HT-29 (cell line): ENCODE measurements at regions not wholly inside any gene's neighbourhood (a gene's known extent, or its start where the extent isn't known, plus 50 kb on each side); places are given as distances from the start of the nearest gene placed in this dataset.
"Not testable (repeated sequence)": the region's sequence is repeated elsewhere in the genome, so short reads cannot be mapped to it uniquely, and the experiment has no call there.

Experiments used
- DNase-seq: peaks from one replicate; pipeline ENCODE4 v3.0.0-alpha.2; 2015; ENCODE audit warnings: low spot score

DNA sequence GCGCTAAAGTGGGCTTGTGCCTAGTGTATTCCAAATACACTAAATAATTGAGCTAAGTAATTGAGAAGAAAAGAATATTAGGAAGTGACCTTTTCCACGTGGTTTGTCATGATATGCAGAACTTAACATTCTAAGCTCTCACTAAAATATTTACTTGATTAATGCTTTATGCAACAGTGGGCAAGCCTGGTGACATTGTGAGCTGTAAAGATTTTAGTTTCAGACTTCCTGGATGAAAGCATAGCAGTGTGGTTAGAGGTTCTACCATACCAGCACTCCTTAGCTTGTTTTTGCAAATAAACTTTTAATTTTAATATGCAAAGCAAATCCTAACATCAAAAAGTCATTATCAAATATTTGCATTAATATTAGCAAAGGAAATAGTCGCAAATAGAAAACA is 1065.1 kb upstream of the SPRY2 start:
- no peak for DNase-seq

DNA sequence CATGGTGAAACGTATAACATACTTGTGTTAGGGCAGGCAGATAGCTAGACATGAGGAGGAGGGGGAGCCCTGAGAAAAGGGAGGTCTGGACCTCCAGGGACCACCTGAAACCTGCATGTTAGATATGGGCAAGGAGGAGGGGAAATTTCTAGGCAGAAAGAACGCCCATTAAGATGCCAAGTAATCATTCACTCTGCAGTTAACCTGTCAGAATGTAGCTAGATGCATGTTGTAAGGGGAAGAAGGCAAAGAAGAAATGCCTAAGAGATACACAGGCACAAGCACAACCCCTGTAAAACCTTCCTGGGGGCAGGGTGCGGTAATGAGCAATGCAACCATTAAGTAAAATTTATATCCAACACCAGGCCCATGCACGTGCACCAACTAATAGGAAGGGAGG is 1055.3 kb upstream of the SPRY2 start:
- no peak for DNase-seq

DNA sequence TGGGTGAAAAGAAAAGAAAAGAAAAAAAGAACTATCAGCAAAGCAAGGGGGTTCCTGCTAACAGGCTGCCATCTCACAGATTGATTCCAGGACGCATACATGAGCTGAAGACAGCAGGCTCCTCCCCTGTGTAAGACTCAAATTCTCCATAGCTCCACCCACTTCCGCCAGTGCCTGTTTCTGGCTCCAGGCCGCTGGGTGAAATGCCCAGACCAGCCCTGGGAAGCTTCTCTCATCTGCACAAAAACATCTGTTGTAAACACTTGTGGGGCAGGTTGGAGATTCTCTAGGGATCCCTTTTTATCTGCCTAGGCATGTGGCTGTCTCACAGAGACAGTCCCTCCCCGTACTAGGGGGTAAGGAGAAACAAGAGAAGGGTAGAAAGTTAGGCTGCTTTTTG is 1054.4 kb upstream of the SPRY2 start:
- peak; percentile 93 for DNase-seq

DNA sequence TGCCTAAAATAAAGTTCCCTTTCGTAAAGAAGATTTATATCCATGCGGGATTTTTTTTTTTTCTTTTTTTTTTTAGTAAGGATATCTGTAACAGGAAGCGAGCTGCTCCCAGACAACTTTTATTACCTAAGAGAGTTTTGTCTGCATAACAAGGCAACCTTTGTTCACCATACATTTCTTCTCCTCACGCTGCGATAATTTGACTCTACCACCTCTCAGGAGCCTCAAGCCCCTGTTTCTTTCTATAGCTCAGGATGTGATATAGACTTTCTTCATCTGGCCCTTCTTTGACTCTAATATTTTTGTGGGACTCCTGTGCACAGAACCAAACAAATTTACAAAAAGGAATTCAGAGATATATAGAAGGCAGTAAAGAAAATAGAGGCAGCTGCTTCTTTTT is 1053.7 kb upstream of the SPRY2 start:
- DNase-seq, result peak; percentile 82

DNA sequence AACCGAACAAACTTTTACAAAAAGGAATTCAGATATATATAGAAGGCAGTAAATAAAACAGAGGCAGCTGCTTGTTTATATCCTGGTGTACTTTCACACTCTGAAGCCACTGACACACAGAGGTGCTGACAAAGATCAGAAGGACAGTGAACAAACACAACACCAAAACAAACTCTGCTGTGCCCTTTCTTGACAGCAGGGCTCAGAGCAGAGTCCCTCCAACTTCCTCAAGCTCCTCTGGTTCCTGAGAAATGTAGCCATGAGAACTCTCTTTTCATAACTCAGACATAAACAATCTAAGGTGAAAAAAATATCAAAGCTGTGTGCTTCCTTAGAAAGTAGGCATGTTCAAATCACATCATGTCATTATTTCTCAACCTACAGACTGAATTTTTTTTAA is 1052.8 kb upstream of the SPRY2 start:
- DNase-seq, result peak; percentile 87

DNA sequence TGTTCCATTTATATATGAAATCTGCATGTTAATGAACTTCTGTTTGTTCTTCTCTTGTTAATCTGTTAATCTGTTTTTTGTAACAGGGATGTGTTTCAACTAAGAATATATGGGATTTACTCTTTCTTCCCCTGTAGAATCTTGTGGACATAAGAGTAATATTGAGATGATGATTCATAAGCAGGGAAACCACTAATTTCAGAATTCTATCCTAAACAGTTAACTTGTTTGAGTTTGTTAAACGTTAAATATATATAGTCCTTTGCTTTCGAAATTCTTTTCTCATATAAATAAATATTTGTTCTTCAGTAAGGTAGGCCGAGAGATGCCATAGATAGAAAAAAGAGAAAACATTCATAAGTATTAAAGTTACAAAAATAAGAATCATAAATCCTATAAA is 1052.2 kb upstream of the SPRY2 start:
- DNase-seq, result peak; percentile 17

DNA sequence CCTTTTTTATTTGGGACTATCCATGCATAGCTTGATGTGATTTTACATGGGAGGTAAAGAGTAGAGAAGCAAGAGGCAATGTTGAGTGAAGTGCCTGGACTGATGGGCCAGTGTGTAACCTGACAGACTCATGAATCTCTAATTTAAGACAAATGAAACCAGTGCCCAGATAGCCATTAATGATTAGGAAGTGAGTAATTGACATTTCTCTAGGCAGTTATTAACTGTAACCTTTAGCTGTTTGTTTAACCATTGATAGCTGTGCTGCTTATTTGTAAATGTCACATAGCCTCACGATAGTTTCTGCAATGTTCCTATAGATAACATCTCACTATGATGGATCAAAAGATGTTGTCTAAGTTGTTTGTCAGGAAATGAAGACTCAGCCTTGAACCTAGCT is 1047.5 kb upstream of the SPRY2 start:
- no peak for DNase-seq

DNA sequence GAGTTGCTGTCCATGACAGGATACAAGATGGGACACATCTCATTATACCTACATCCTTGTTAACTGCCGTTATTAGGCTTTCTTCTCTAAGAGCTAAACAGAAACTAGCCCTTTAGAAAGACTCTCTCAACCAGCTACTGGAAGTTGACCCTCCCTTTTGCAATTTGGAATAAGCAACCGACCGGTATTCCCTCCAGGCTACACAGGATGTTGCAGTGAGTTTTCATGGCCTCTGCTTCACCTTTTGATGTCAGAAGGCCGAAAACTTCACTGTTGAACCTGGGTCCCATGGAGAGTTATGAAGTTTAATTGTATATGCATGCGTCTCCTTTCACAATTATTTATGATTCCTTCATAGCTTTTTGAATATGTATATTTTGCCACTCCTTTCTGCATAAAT is 1042.5 kb upstream of the SPRY2 start:
- DNase-seq, result no peak

DNA sequence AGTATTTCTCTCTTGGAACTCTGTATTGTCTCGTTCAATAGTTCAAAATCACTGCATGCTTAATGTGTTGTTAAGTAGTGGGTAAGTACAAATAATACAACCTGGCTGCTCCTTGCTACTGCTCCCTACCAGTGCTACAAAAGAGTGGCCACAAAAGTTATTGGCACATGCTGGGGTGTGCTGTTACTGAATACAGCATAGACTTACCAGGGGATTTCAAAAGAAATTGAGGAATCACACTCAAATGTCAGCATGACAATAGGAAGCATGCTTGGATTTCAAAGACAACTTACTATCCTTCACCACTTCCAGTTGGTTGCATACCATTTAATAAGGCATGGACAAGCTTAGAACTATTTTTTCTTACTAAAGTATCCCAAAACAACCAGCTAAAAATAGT is 1041.3 kb upstream of the SPRY2 start:
- no peak for DNase-seq

DNA sequence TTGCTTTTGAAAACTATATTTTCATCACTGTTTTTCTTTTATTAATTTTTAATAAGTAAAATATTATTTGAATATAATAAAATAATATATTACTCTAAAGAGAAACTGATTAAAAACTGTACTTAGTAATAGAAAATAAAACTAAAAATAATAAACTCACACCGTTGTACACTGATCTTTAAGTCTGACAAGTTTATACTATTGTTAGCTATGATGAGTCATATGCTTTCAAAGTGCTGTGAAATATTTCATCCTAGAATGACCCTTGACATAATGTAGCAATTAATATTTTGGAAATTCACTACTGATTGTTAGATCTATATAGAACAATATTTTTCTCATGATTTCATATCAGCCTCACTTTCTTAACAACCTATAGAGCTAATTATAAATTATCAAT is 1040.6 kb upstream of the SPRY2 start:
- DNase-seq, result no peak

DNA sequence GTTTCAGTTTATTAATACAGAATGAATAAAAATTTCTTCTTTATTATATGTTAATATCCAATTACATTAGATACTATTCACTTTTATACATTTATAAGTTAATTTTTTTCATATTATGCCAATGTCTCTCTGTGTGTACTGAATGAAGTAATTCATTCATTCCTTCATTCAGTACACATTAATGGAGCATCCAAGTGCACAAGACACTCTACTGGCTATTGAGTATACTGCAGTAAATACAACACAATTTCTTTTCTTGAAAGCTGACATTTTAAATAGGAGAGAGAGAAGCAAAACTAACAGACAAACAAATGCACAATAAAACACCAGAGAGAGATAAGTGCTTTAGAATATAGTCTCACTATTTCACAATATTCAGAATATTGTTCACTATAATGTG is 1038.3 kb upstream of the SPRY2 start:
- DNase-seq, result no peak

DNA sequence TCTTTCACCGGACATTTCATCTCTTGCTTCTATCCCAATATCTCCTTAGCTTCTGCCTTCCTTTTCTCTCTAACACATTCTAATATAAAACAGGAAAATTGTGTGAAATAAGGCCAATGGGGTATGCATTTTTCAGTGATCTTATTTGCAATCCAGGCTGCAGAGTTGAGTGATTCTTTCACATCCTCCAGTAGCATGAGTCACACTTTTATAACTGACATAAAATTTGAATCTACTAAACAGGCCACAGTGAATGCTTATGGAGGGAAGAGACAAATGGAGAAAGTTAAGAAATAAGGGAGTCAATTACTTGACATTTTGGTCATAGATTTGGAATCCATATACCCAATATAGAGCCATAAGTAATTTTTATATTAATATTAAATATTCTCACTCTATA is 1037.0 kb upstream of the SPRY2 start:
- DNase-seq, result no peak

DNA sequence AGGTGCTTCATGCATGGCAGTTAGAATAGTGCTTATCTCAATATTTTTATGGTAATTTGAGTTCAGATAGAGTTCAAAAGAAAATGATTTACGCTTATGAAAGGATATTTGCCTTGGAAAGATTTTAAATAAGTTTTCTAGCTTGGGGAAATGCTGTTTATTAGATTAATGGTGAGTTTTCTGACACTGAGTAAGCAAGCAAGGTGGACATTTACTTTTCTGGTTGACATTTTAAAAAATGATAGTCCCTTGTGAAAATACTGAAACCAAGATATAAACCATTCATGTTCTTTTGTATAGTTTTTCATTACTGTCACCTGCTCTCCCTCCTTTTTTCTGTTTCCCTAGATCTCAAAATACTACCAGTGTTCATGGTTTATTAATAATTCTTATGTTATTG is 1034.8 kb upstream of the SPRY2 start:
- DNase-seq, result no peak

DNA sequence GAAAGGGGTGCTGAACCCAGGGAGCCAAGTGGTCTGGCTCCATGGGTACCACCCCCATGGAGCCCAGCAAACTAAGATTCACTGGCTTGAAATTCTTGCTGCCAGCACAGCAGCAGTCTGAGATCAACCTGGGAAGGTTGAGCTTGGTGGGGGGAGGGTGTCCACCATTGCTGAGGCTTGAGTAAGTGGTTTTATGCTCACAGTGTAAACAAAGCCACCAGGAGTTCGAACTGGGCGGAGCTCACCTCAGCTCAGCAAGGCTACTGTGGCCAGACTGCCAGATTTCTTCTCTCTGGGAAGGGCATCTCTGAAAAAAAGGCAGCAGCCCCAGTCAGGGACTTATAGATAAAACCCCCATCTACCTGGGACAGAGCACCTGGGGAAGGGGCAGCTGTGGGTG is 1021.8 kb upstream of the SPRY2 start:
- peak; percentile 89 for DNase-seq

DNA sequence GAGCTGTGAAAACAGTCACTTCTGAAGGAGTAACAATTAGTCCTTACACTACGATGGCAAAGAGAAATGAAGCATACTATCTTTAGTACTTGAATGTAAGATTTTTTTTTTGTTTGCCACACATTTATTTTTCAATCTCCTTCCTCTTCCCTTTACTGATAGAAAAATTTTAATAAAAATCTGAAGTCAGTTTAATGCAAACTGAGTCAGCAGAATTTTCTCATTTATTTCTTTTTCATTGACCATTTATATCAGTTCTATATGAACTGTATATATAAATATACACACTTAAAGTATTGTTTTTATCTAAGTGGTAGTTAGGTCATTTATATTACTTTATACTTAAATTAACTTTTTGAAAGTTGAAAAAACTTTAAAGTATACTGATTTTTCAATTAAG is 1009.1 kb upstream of the SPRY2 start:
- DNase-seq, result no peak

DNA sequence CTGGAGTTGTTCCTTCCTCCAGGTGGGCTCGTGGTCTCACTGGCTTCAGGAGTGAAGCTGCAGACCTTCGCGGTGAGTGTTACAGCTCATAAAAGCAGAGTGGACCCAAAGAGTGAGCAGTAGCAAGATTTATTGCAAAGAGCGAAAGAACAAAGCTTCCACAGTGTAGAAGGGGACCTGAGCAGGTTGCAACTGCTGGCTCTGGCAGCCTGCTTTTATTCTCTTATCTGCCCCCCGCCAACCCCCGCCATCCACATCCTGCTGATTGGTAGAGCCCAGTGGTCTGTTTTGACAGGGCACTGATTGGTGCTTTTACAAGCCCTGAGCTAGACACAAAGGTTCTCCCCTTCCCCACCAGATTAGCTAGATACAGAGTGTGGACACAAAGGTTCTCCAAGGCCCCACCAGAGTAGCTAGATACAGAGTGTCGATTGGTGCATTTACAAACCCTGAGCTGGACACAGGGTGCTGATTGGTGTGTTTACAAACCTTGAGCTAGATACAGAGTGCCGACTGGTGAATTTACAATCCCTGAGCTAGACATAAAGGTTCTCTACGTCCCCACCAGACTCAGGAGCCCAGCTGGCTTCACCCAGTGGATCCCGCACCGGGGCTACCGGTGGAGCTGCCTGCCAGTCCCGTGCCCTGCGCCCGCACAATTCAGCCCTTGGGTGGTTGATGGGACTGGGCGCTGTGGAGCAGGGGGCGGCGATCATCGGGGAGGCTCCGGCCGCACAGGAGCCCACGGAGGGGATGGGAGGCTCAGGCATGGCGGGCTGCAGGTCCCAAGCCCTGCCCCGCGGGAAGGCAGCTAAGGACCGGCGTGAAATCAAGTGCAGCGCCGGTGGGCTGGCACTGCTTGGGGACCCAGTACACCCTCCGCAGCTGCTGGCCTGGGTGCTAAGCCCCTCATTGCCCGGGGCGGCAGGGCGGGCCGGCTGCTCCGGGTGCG is 999.5 kb upstream of the SPRY2 start:
- not testable (repeated sequence) for DNase-seq

DNA sequence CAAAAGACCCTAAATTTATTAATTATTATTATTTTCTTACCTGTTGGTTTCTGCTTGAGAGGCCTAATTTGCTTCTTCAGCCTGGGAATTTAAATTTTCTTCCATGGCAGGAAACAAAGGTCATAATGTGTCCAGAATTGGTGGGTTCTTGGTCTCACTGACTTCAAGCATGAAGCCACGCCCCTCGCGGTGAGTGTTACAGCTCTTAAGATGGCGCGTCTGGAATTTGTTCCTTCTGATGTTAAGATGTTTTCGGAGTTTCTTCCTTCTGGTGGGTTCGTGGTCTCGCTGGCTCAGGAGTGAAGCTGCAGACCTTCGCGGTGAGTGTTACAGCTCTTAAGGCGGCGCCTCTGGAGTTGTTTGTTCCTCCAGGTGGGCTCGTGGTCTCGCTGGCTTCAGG is 998.7 kb upstream of the SPRY2 start:
- DNase-seq, result not testable (repeated sequence)

DNA sequence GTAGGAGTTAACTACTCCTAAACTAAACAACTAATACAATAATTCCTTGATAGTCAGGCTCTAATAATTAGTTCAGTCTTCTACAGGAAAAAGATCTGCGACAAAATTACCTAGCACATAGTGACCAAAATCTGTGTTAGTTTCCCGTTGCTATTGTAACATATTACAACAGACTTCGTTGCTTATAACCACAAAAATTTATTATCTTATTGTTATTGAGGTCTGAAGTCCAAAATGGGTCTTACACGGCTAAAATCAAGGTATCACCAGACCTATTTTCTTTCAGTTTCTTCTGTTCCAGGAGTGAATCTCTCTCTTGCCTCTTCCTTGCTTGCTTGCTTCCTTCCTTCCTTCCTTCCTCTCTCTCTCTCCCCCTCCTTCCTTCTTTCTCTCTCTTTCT is 993.6 kb upstream of the SPRY2 start:
- no peak for DNase-seq

DNA sequence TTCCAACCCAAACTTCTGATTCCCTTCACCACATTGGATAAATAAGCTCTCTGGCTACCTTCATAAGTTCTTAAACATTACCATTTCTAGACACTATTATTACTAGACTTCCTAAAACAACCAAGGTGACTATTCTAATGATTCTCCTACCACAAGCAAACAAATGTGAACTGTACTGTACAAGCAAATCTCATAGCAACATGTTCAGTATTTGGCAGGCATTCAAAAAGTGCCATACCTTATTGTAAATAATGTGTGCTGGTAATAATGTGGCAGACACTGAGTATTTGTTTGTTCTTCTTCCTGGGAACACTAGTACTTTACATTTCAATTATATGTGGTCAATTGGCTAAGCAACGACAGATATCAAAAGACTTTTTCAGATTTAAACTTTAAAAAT is 986.0 kb upstream of the SPRY2 start:
- DNase-seq, result peak; percentile 74

DNA sequence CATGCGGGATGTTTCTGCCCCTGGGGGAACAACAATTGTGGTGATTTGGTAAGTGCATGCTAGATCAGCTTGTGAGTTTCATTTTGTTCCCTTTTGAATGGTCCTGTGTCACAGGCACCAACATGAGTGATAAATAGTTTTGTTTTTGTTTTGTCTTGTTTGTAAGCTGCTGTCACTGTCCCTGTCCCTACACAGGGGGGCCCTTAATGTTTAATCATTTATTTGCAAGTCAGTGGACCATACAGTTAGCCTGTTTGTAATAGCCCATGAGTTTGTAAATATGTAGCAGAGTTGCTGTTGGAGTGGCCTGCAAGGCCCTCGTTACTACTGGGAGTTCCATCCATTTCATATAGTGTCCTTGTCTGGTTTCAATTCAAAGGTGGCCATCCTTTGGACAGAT is 979.6 kb upstream of the SPRY2 start:
- no peak for DNase-seq

DNA sequence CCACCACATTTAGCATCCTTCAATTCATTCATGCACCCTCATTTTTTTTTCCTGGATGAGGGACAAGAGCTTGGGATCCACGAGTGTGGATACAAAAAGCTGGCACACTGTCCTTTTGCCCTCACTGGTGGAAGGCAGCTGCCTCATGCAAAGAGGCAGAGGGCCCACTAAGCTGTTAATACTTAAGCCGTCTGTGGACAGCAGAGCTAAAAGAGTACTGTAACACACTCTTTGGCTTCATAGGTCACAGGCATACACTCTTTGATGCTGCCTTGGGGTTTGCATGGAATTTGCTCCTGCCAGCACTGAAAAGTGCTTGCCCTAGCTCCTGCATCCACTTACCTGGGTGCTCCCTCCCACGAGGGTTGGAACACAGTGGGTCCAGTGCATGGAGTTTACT is 978.4 kb upstream of the SPRY2 start:
- DNase-seq, result no peak

DNA sequence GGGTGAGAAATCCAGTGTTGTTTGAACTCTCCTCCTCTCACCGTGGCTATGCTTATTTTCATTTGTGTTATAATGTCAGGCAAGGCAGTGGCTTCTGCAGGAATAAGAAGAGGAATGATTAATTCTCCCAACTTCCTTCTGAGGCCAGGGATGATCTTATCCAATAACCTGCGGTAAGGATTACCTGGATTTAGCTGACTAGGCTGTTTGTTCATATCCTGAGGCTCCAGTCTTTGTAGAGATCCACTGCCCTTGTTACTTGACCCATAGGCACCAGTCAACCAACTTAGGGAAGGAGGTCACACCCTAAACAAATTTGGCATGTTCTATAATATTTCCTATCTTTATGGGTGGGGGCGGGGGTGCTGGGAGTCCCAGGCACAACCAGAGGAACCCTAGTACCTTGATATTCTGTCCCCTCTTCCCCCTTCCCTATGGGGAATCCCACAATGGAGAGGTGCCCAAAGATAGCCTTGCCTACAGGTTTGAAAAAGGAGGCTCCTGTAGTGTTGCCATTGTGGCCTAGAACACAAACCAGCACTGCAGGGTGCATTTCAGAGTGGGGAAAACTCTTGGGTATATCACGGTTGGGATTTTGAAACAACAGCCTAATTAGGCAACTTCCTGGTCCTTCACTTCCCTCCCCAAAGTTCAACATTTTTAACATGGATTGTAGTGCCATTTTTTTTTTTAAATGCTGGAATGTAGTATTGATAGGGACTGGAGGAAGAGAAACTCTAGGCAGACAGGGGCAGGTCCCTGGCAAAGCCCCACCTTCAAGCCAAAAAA is 977.5 kb upstream of the SPRY2 start:
- DNase-seq, result no peak

DNA sequence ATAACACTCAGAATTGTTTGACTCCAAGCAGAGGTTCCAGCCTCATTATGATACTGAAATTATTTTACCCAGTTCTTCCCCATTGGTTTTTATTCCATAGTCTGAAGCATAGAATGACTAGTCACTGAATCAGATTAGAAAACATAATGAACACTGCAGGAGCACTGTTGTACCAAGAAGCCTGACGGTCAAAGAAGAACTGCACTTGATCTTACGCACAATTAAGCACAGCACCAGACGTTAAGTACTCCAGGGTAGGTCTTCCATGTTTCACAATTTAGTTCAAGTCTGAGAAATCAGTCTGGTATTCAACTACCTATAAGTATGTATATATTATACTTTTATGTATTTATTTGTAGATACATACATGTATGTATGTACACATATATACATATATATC is 973.5 kb upstream of the SPRY2 start:
- no peak for DNase-seq
